Neural progenitor cell (in vitro differentiated cells): ENCODE measurements at regions not wholly inside any gene's neighbourhood (a gene's known extent, or its start where the extent isn't known, plus 50 kb on each side); places are given as distances from the start of the nearest gene placed in this dataset.

Source experiments
- EZH2 ChIP-seq: fragments of 200-600 bp; sonication (generic); IDR thresholded peaks from 2 replicates; pipeline ENCODE4 v1.6.1; 2017; ENCODE audit warnings: antibody characterized with exemption, mild to moderate bottlenecking, moderate library complexity
- TF ChIP-seq, protein P1 (sequence below): fragments of 200-600 bp; sonication (generic); IDR thresholded peaks from 2 replicates; pipeline ENCODE4 v1.5.1; 2017; ENCODE audit warnings: antibody characterized with exemption, mild to moderate bottlenecking

DNA sequence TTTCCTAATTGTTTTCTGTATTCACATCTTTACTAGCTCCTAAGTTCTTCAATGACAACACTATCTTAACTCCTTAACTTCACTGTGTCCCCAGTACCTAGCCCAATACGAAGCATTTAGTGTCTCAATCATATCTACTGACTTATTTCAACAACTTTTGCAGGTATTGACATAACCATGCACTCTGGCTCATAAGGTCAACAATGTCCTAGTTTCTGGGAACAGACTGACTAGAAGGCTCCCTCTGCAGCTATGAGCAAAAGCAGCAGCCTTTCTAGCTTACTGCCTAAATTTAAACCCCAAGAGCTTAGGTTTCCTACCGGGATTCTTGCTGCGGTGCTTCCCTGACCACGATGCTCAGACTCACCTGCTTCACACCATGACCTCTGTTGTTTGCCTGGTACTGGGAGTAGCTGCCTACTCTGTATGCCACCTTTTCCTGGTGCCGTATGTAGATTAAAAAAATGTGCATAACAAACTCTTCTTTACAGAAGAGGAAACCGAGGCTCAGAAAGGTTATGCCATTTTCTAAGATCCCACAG lies 767.7 kb downstream of the TUSC7 start:
- TF ChIP-seq, protein P1, sequence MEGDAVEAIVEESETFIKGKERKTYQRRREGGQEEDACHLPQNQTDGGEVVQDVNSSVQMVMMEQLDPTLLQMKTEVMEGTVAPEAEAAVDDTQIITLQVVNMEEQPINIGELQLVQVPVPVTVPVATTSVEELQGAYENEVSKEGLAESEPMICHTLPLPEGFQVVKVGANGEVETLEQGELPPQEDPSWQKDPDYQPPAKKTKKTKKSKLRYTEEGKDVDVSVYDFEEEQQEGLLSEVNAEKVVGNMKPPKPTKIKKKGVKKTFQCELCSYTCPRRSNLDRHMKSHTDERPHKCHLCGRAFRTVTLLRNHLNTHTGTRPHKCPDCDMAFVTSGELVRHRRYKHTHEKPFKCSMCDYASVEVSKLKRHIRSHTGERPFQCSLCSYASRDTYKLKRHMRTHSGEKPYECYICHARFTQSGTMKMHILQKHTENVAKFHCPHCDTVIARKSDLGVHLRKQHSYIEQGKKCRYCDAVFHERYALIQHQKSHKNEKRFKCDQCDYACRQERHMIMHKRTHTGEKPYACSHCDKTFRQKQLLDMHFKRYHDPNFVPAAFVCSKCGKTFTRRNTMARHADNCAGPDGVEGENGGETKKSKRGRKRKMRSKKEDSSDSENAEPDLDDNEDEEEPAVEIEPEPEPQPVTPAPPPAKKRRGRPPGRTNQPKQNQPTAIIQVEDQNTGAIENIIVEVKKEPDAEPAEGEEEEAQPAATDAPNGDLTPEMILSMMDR, result no peak
- TF ChIP-seq EZH2, result no peak
